ENCODE measurements at regions not wholly inside any gene's neighbourhood (a gene's known extent, or its start where the extent isn't known, plus 50 kb on each side); places are given as distances from the start of the nearest gene placed in this dataset.
A peak's percentile ranks its signal among the peaks of the same experiment; 100 is the strongest.

DNA sequence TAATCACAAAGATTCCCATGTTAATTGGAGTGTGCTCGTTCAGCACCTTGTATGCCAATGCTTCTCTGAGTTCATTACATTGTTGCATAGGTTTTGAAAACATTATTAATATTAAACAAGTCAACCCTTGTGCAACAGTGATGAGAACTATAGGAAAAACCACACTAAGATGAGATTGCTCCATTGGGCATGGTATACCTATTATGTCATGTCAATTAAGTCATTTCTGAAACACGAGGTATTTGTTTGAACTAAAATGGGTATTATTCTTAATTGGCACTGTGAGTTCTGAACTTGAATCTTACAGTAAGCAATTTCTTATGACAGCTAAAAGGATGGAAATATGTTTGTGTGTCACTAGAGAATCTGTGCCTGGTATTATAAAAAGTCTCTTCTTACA is 447.7 kb downstream of the EFNA5 start:
- H4K20me1 ChIP-seq (ENCODE audit: insufficient read depth, low read length), result no peaks in the 10 kb centered on the region
- FAIRE-seq (no peak), DNase-seq (ENCODE audit: low read depth) (no peak)
- H3K4me1 ChIP-seq (ENCODE audit: insufficient read depth, low read length), result peaks cover 1% of the 10 kb centered on the region
- no peaks in the 10 kb centered on the region for H3K9me3 ChIP-seq (ENCODE audit: insufficient read depth, low read depth, low read length)
- H3K27me3 ChIP-seq (ENCODE audit: insufficient read depth, low read length), result no peaks in the 10 kb centered on the region
- Mint-ChIP-seq H3K36me3 (ENCODE audit: low read depth, unreplicated experiment) (no peaks in the 10 kb centered on the region), H3K4me1 (ENCODE audit: low read depth, unreplicated experiment) (peaks cover 2% of the 10 kb centered on the region), H3K4me3 (ENCODE audit: unreplicated experiment) (no peak overlapping the region), H3K27me3 (ENCODE audit: low read depth, unreplicated experiment) (no peaks in the 10 kb centered on the region), H3K9me3 (ENCODE audit: unreplicated experiment) (no peaks in the 10 kb centered on the region), H3K27ac (ENCODE audit: unreplicated experiment) (no peak overlapping the region)
- no peak overlapping the region for H2AFZ ChIP-seq (ENCODE audit: low read depth, low read length)
- H3K79me2 ChIP-seq (ENCODE audit: insufficient read depth, low read length), result no peaks in the 10 kb centered on the region
- no peaks in the 10 kb centered on the region for H3K36me3 ChIP-seq (ENCODE audit: insufficient read depth, low read length)
- H3K9ac ChIP-seq (ENCODE audit: low read length), result no peak overlapping the region
- H3K4me3 ChIP-seq (ENCODE audit: insufficient read depth, low read depth, low read length), result no peak overlapping the region
- H3K4me2 ChIP-seq (ENCODE audit: low read length), result no peak overlapping the region
- TF ChIP-seq, protein P1, sequence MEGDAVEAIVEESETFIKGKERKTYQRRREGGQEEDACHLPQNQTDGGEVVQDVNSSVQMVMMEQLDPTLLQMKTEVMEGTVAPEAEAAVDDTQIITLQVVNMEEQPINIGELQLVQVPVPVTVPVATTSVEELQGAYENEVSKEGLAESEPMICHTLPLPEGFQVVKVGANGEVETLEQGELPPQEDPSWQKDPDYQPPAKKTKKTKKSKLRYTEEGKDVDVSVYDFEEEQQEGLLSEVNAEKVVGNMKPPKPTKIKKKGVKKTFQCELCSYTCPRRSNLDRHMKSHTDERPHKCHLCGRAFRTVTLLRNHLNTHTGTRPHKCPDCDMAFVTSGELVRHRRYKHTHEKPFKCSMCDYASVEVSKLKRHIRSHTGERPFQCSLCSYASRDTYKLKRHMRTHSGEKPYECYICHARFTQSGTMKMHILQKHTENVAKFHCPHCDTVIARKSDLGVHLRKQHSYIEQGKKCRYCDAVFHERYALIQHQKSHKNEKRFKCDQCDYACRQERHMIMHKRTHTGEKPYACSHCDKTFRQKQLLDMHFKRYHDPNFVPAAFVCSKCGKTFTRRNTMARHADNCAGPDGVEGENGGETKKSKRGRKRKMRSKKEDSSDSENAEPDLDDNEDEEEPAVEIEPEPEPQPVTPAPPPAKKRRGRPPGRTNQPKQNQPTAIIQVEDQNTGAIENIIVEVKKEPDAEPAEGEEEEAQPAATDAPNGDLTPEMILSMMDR (IDR thresholded peaks at IDR 0.05; ENCODE audit: insufficient read depth, low read depth, low read length), result no peak
- H3K27ac ChIP-seq (ENCODE audit: low read depth, low read length), result no peak overlapping the region

DNA sequence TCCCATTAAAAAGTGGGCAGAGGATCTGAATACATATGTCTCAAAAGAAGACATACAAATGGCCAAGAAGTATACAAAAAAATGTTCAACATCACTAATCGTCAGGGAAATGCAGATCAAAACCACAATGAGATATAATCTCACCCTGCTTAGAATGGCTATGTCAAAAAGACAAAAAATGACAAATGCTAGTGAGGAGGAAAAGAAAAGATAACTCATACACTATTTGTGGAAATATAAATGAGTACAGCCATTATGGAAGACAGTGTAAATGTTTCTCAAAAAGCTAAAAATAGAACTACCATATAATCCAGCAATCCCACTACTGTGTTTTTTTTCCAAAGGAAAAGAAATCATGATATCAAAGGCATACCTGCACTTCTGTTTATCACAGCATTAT is 450.7 kb downstream of the EFNA5 start:
- no peaks in the 10 kb centered on the region for H3K9me3 ChIP-seq (ENCODE audit: insufficient read depth, low read depth, low read length)
- Mint-ChIP-seq H3K27me3 (ENCODE audit: low read depth, unreplicated experiment) (no peaks in the 10 kb centered on the region), H3K4me1 (ENCODE audit: low read depth, unreplicated experiment) (peaks cover 6% of the 10 kb centered on the region), H3K36me3 (ENCODE audit: low read depth, unreplicated experiment) (no peaks in the 10 kb centered on the region), H3K4me3 (ENCODE audit: unreplicated experiment) (no peak overlapping the region), H3K27ac (ENCODE audit: unreplicated experiment) (no peak overlapping the region), H3K9me3 (ENCODE audit: unreplicated experiment) (peaks cover 2% of the 10 kb centered on the region)
- no peak overlapping the region for H3K27ac ChIP-seq (ENCODE audit: low read depth, low read length)
- no peak overlapping the region for H3K4me3 ChIP-seq (ENCODE audit: insufficient read depth, low read depth, low read length)
- no peak overlapping the region for H3K4me2 ChIP-seq (ENCODE audit: low read length)
- no peaks in the 10 kb centered on the region for H3K36me3 ChIP-seq (ENCODE audit: insufficient read depth, low read length)
- H3K4me1 ChIP-seq (ENCODE audit: insufficient read depth, low read length), result peaks cover 7% of the 10 kb centered on the region
- no peaks in the 10 kb centered on the region for H3K27me3 ChIP-seq (ENCODE audit: insufficient read depth, low read length)
- FAIRE-seq (peak; percentile 5), DNase-seq (ENCODE audit: low read depth) (peak; percentile 8)
- no peak overlapping the region for H2AFZ ChIP-seq (ENCODE audit: low read depth, low read length)
- H3K9ac ChIP-seq (ENCODE audit: low read length), result no peak overlapping the region
- no peaks in the 10 kb centered on the region for H3K79me2 ChIP-seq (ENCODE audit: insufficient read depth, low read length)
- TF ChIP-seq EZH2 (IDR thresholded peaks at IDR 0.05; ENCODE audit: insufficient read depth, low read length), result no peak
- TF ChIP-seq, protein P1 (IDR thresholded peaks at IDR 0.05; ENCODE audit: insufficient read depth, low read depth, low read length), result no peak
- H4K20me1 ChIP-seq (ENCODE audit: insufficient read depth, low read length), result no peaks in the 10 kb centered on the region

DNA sequence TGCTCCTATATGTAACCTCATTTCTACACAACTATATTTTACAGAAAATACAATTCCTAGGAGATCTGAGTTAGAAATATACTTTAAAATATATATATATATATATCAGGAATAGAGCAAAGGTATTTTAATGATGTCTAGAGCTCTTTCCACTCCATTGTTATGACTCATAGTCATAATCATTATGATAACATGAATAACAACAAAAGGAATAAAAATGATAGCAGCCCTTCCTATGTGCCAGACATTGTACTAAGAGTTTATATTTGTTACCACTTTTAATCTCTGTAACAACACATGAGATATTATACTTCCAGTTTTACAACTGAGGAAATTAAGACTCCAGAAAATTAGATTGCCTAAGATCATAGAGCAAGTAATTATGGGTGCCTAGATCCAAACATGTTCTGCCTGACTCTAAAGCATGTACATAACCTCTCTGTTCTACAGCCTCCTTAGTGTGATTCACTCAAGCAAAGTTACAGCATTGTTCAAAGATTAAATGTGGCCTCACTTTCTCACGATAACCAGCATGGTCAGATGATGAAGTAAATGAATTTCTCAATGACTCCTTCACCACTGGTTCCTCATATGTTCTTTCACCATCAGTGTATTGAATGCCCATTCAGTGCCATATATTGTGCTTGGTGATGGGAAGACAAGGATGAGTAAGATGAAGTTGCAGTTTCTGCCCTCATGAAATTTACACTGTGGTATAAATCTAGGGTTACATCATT is 452.1 kb downstream of the EFNA5 start:
- peaks cover 6% of the 10 kb centered on the region for H3K4me1 Mint-ChIP-seq (ENCODE audit: low read depth, unreplicated experiment)
- Histone ChIP-seq H3K27ac (ENCODE audit: low read depth, low read length) (peak overlapping the region; percentile 59), H4K20me1 (ENCODE audit: insufficient read depth, low read length) (no peaks in the 10 kb centered on the region), H3K4me1 (ENCODE audit: insufficient read depth, low read length) (peaks cover 7% of the 10 kb centered on the region), H3K27me3 (ENCODE audit: insufficient read depth, low read length) (no peaks in the 10 kb centered on the region), H3K4me3 (ENCODE audit: insufficient read depth, low read depth, low read length) (no peak overlapping the region), H3K4me2 (ENCODE audit: low read length) (peak overlapping the region; percentile 31), H3K79me2 (ENCODE audit: insufficient read depth, low read length) (no peaks in the 10 kb centered on the region), H2AFZ (ENCODE audit: low read depth, low read length) (no peak overlapping the region), H3K36me3 (ENCODE audit: insufficient read depth, low read length) (no peaks in the 10 kb centered on the region), H3K9me3 (ENCODE audit: insufficient read depth, low read depth, low read length) (no peaks in the 10 kb centered on the region), H3K9ac (ENCODE audit: low read length) (no peak overlapping the region)
- peaks cover 2% of the 10 kb centered on the region for H3K9me3 Mint-ChIP-seq (ENCODE audit: unreplicated experiment)
- no peak overlapping the region for H3K27ac Mint-ChIP-seq (ENCODE audit: unreplicated experiment)
- peak; percentile 64 for DNase-seq (ENCODE audit: low read depth)
- TF ChIP-seq, protein P1 (IDR thresholded peaks at IDR 0.05; ENCODE audit: insufficient read depth, low read depth, low read length), result no peak
- no peak for TF ChIP-seq EZH2 (IDR thresholded peaks at IDR 0.05; ENCODE audit: insufficient read depth, low read length)
- H3K36me3 Mint-ChIP-seq (ENCODE audit: low read depth, unreplicated experiment), result no peaks in the 10 kb centered on the region
- no peak for FAIRE-seq
- no peaks in the 10 kb centered on the region for H3K27me3 Mint-ChIP-seq (ENCODE audit: low read depth, unreplicated experiment)
- H3K4me3 Mint-ChIP-seq (ENCODE audit: unreplicated experiment), result no peak overlapping the region

Data from astrocyte (in vitro differentiated cells and primary cell).